HUES48 (cell line): ENCODE measurements at regions not wholly inside any gene's neighbourhood (a gene's known extent, or its start where the extent isn't known, plus 50 kb on each side); places are given as distances from the start of the nearest gene placed in this dataset.

ENCODE experiments used
- H3K27ac ChIP-seq: one replicate; pipeline ENCODE4 v1.7.0; 2013; ENCODE audit warnings: low read depth, low read length, inconsistent platforms
- H3K27me3 ChIP-seq: 2 replicates; pipeline ENCODE4 v1.6.1; 2013; ENCODE audit warnings: mild to moderate bottlenecking, low read length; ENCODE audit not compliant: control insufficient read depth, insufficient read depth
- H3K36me3 ChIP-seq: 2 replicates; pipeline ENCODE4 v1.6.1; 2013; ENCODE audit warnings: low read length; ENCODE audit not compliant: control insufficient read depth, insufficient read depth
- H3K4me1 ChIP-seq: 2 replicates; pipeline ENCODE4 v1.6.1; 2013; ENCODE audit warnings: mild to moderate bottlenecking, low read length; ENCODE audit not compliant: control insufficient read depth, insufficient read depth
- H3K4me3 ChIP-seq: 2 replicates; pipeline ENCODE4 v1.5.1; 2013; ENCODE audit warnings: mild to moderate bottlenecking, low read depth, low read length
- H3K9ac ChIP-seq: 2 replicates; pipeline ENCODE4 v1.6.1; 2013; ENCODE audit warnings: mild to moderate bottlenecking, low read depth, low read length, moderate library complexity
- H3K9me3 ChIP-seq: 2 replicates; pipeline ENCODE4 v1.6.1; 2013; ENCODE audit warnings: low read length; ENCODE audit not compliant: control insufficient read depth, insufficient read depth

DNA sequence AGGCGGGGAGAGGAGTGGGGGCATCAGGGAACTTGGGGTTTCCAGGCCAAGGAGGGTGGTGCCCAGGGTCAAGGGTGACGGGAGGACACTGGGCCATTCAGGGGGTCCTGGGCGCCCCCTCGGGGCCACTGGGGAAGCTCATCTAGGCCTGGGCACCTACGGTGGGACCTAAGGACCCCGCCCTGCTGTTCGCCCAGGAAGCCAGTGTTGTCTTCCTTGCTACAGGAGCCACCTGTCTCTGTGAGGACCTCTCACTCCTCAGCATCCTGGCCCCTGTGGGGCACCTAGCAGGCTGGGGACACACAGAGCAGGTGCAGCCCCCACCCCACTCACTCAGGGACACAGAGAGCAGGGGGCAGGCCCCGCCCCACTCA, 191.6 kb downstream of the IGLL1 start:
- Histone ChIP-seq H3K4me3 (no peak overlapping the region), H3K4me1 (peaks cover 8% of the 10 kb centered on the region; the same call in 1 of the 2 replicates), H3K36me3 (no peaks in the 10 kb centered on the region), H3K27me3 (no peaks in the 10 kb centered on the region), H3K27ac (no peak overlapping the region), H3K9me3 (no peaks in the 10 kb centered on the region), H3K9ac (no peak overlapping the region)

DNA sequence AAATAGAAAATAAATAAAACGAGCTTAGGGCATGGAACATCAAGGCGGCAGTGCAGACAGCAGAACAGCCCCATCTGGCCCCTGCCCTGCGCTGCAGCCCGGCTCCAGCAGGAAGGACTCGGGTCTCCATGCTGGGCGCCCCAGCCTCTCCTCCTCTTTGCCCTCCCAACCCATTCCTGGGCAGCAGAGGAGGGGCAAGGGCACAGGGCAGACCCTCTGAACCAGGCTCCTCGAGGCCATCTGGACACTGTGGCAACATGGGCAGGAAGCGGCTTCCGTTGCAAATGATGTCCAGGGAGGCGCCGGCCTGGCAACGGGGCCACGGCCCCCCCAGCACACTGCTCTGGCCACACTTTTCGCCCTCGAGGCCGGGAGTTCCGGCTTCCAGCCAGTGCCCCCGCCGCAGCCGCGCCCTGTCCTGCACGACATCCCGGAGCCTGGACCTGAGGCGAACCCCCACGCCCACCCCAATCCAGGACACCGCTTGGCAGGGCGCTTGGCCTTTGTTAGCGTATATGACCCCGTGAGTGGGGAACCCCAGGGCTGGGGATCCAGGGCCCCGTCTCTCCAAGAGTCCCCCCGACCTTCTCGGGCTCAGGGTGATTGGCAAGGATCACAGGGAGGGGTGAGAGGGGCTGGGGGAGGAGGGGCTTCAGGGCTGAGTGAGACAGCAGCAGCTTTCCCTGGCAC, 192.1 kb downstream of the IGLL1 start:
- peaks cover 10% of the 10 kb centered on the region; the same call in 1 of the 2 replicates for H3K4me1 ChIP-seq
- H3K27ac ChIP-seq, result no peak overlapping the region
- no peaks in the 10 kb centered on the region for H3K36me3 ChIP-seq
- no peak overlapping the region for H3K4me3 ChIP-seq
- H3K27me3 ChIP-seq, result no peaks in the 10 kb centered on the region
- no peak overlapping the region for H3K9ac ChIP-seq
- H3K9me3 ChIP-seq, result no peaks in the 10 kb centered on the region

DNA sequence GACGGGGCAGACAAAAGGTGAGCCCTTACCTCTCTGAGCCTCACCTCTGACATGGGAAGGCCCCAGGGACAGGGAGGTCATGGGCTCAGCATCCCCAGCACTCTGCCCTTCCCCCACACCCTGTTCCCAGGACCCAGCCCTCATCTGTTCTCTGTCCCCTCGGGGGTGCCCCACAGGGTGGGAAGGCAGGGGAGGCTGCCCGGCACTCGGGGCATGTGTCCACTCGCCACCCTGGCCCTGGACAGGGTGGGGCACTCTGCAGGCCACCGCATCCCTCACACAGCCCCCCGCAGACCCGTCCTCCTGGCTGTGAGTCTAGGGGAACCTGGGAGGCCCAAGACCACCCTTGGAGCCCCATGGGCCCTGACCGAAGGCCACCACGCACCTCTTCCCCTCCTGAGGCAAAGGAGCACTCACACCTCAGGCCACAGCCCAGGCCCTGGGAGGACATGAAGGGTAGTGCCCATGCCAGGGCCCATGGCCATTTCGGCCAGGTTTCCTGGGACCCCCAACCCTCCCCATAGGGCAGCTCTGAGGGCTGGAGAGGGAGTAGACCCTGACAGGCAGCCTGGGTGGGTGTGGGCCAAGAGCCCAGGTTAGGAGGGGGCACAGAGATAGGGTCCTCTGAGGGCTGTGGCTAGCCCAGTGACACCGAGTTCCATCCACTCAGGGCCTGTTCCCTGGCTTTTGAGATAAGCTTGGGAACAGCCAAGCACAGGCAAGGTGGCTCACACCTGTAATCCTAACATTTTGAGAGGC, 193.1 kb downstream of the IGLL1 start:
- H3K27ac ChIP-seq, result no peak overlapping the region
- H3K4me1 ChIP-seq, result peaks cover 10% of the 10 kb centered on the region; the same call in 1 of the 2 replicates
- H3K9ac ChIP-seq, result no peak overlapping the region
- no peaks in the 10 kb centered on the region for H3K9me3 ChIP-seq
- no peaks in the 10 kb centered on the region for H3K27me3 ChIP-seq
- H3K4me3 ChIP-seq, result no peak overlapping the region
- H3K36me3 ChIP-seq, result no peaks in the 10 kb centered on the region

DNA sequence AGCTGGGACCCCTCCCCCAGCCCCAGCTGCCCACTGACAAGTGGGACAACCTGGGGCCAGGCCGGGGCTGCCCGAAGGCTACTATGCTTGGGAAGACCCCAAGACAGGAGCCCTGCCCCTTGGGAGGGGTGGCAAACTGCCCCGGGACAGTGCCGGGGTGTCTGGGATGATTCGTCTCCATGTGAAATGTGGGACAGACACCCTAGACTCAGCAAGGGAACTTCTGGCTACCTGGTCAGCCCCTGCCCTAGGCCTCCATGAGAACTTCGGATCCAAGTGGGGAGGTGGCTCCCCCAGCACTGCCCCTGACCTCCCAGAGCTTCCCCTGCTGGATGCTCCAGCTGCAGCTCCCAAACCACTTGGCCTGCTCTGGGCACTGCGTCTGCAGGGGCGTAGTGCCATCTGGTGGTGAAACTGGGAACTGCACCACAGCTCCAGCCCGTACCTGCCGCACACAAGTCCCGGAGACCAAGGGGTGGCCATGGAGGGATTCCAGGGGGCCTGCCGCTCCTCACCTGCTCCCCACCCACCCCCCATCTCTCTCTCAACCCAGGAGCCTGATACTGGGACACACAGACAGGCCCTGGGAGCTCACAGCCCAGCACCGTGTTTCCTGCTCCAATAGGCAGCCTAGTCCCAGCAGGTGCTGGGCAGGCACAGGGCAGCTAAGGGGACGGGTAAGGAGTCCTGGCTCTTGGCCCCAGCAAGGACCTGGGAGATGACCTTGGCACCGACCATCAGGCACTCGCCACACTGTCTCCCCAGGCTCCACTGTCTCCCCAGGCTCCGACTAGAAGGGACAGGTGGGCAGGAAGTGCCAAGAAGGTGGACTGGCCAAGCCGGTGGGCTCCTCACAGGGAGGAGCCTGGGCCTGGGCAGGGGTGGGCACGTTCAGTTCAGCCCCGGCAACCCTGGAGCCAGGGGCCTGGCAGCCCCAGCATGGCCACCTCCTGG, 194.1 kb downstream of the IGLL1 start:
- Histone ChIP-seq H3K9ac (no peak overlapping the region), H3K4me3 (no peak overlapping the region)

DNA sequence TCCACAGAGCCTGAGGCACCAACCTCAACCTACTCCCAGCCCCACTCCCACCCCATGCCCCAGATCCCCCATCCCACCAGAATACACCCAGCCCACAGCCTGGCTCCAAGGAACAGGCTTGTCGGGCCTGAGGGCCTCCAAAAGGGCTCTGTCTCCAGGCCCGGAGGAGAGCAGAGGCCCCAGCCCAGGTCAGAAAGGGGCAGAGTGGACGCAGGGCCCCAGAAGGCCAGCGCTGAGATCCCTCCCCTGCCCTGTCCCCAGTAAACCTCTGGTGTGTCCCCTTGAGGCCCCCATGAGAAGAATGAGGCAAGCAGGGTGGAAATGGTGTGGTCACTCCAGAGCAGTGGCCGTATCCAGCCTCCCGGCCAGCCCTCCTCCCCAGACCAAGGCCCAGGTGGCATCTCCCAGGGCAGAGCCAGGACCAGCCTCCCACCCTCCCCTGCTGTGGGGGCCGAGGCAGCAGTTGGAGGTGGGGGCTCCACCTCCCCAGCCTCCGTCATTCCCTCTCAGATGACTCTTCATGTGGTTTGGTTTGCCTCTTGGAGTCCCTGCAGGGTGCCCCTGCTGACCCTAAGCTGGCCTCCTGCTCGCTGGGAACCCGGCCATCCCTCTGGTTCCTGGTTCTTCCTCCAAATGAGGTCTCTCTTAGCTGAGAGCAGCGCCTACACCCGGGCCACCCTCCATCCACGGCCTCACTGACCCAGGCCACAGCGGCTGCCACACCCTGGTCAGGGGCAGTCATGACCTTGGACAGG, 195.0 kb downstream of the IGLL1 start:
- Histone ChIP-seq H3K4me3 (no peak overlapping the region), H3K9me3 (no peaks in the 10 kb centered on the region), H3K4me1 (peaks cover 10% of the 10 kb centered on the region; the same call in 1 of the 2 replicates), H3K9ac (no peak overlapping the region), H3K27me3 (no peaks in the 10 kb centered on the region), H3K27ac (no peak overlapping the region), H3K36me3 (no peaks in the 10 kb centered on the region)

More for the DNA sequence above, 194.1 kb downstream of the IGLL1 start:
- Histone ChIP-seq H3K27ac (no peak overlapping the region), H3K9me3 (no peaks in the 10 kb centered on the region), H3K27me3 (no peaks in the 10 kb centered on the region), H3K36me3 (no peaks in the 10 kb centered on the region), H3K4me1 (peaks cover 10% of the 10 kb centered on the region; the same call in 1 of the 2 replicates)

DNA sequence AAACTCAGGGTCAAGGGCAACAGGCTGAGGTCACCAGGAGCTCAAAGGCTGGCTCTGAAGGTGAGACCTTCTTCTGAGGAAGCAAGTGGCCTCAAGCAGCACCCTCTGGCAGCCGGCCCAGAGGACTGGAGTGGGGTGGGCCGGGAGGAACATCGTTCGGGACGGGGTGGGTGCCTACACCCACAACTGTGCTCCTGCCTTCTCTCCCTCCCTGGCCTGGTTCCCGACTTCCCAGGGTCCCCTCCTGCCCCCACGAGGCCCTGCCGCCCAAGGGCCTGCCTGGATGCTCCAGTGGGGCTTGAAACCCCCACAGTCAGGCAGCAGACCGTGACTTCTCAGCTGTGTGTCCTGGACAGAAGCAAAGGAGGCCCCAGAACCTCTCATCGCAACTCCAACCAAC, 195.7 kb downstream of the IGLL1 start:
- Histone ChIP-seq H3K4me3 (no peak overlapping the region), H3K4me1 (peaks cover 10% of the 10 kb centered on the region; the same call in 1 of the 2 replicates), H3K9me3 (no peaks in the 10 kb centered on the region), H3K9ac (no peak overlapping the region), H3K36me3 (no peaks in the 10 kb centered on the region), H3K27me3 (no peaks in the 10 kb centered on the region), H3K27ac (no peak overlapping the region)

DNA sequence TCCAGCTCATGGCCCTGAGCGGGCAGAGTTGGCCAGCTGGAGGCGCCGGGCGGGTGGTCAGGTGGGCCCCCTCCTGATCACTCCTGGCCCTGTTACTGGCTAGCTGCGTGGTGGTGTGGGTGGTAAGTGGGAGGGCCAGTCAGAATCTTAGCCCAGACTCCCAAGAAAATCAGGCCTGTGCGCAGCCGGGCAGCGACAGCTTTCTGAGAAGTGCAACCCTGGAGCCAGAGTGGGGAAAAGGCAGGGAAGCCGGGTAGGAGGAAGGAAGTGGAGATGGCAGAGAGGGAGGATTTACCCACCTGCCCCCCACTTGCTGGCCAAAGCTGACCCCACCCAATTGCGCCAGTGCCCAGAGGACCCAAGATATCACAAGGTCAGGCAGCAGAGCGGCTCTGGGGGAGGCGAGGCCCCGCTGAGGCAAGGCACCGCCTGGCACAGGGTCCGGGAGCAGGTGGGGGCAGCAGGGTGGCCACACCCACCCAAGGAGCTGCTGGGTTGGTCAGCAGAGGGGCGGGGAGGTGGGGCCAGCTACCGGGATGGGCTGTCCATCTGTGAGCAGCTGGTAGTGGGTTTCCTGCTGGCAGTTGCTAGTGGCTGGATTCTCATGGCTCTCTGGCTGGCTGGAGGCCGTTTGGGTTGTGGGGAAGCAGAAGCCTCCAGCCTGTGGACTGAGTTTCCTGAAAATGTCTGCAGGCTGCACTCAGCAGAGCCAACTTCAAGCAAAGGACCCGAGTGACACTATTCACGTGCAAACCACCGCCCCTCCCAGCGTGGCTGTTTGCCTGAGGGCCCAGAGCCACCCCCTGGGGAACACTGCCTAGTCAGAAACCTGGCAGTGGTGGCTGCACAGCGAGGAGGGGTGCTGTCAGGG, 196.4 kb downstream of the IGLL1 start:
- Histone ChIP-seq H3K4me3 (no peak overlapping the region), H3K36me3 (no peaks in the 10 kb centered on the region), H3K27ac (no peak overlapping the region), H3K9me3 (no peaks in the 10 kb centered on the region), H3K27me3 (no peaks in the 10 kb centered on the region), H3K4me1 (peaks cover 10% of the 10 kb centered on the region; the same call in 1 of the 2 replicates), H3K9ac (no peak overlapping the region)

DNA sequence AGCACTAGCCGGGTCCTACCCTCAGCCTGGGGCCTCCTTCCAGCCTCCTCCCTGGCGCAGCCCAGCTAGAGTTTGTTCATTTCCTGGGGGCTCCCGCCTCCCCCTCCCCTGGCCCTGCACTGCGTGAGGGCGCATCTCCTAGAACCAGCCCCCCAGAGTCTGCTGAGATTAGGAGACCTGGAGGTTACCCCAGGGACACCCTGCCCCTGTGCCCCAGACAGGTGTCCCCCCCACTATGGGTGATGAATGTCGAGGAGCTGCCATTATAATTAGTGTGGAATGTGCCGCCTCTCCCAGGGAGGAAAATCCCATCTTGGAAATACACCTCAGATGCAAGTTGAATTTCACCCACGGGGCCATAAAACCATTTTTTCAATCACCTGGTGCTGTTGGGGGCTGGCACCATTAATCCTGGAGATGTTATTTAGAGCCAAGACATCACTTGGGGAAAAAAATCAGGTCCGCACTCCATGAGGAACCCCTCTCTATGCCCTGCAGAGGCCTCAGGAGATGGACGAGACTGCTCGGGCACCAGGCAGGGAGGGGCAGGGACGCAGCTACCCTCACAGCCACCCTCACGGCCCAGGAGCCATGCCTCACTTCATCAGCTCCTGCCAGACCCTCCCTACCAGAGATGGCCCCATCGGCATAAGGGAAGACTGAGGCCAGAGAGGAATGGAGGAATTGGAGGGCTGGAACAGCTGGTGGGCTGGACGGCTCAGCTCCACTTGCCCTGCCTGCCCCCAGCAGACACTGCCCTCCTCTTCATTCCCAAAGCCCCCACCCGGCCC, 197.5 kb downstream of the IGLL1 start:
- Histone ChIP-seq H3K4me3 (no peak overlapping the region), H3K27me3 (no peaks in the 10 kb centered on the region), H3K27ac (no peak overlapping the region), H3K9ac (no peak overlapping the region), H3K36me3 (no peaks in the 10 kb centered on the region), H3K4me1 (peaks cover 10% of the 10 kb centered on the region; the same call in 1 of the 2 replicates), H3K9me3 (no peaks in the 10 kb centered on the region)

DNA sequence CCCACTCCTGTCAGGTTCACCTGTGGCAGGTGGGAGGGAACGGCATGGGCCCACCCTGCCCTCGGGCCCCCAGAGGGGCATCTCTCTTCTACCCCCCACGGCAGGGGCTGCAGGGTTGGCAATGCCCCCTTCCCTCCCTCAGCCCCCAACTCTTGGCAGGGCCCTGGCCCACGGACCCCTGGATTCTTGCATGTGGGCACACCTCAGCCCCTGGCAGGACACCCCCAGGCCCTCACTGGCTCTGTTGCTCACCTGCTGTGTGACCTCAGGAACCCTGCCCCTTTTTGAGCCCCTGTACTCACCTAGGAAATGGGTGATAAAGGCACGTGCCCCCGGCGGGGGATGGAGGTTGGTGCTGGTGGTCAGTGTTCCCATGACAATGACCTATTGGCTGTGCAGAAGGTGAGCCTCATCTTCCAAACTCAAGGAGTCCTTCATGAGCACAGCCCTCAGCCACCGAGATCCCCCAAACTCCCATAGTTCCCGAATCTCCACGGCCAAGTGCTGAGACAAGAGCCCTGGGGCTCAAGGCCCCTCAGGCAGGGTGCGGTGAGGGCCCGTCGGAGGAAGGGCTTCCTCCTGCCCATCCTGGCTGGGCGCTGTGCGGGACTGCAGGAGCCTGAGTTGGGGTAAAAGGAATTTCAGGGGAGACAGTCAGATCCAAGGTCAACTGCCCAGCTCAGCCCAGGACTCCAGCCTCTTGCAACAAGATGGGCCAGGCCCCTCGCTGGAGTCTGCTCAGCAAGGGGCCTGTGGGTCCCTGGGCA, 198.2 kb downstream of the IGLL1 start:
- Histone ChIP-seq H3K9ac (no peak overlapping the region), H3K4me3 (no peak overlapping the region), H3K36me3 (no peaks in the 10 kb centered on the region), H3K9me3 (no peaks in the 10 kb centered on the region), H3K4me1 (peaks cover 10% of the 10 kb centered on the region; the same call in 1 of the 2 replicates), H3K27ac (no peak overlapping the region), H3K27me3 (no peaks in the 10 kb centered on the region)
